ENCODE measurements at regions not wholly inside any gene's neighbourhood (a gene's known extent, or its start where the extent isn't known, plus 50 kb on each side); places are given as distances from the start of the nearest gene placed in this dataset.

DNA sequence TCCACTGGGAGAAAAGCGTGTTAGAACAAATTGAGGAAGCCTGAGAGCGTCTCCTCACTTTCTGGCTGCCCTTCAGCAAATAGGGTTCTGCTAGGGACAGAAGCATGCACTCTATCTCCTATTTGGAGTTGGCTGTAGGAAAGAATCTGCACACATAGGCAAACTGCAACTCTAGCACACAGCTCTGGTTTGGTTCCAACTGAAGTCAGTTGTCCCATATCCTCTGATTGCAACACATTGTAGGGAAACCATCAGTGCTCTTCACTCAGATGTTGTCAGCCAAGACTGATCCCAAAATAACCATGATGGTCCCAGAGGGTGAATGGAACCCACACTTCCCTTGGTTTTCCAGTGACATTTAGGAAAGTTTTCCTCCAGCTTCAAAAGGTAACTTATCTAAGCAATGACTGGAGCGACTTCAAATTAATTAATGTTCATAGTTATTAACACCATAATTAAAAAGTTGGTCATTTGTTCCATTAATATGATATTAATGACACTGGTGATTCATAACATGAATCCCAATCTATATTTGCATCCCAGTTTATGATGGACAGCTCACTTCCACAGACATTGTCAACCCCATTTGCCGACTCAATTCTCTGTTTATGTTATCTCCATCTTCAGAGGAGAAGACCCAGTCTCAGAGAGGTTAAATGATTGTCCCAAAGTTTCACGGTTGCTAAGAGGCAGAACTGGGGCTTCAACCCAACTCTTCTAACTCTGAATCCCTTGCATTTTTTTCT is 136.7 kb upstream of the ZNF462 start:
- no peak for DNase-seq

- no peak for DNase-seq
Measured at GRCh38 chr9:106727969-106728368, 135.0 kb upstream of the ZNF462 start.

DNA sequence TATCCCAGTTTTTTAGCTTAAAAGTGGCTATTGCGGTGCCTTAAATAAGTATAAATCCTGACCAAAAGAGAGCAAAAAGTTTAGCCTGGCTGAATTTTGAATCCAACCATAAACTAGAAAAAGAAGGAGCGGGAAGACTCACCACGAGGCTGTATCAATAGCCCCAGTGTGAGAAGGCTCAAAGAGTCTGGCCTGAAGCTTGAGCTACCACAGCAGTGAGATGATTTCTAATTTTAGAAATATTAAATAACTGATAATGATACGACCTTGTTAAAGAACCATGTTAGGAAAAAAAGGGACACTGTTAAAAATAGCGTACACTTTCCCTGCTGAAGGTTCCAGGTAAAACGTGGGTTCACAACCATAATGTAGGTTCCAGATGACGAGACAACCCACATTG is 134.1 kb upstream of the ZNF462 start:
- DNase-seq, result no peak

GRCh38 chr9:106731910-106732309 is 131.1 kb upstream of the ZNF462 start:
- DNase-seq, result no peak

DNA sequence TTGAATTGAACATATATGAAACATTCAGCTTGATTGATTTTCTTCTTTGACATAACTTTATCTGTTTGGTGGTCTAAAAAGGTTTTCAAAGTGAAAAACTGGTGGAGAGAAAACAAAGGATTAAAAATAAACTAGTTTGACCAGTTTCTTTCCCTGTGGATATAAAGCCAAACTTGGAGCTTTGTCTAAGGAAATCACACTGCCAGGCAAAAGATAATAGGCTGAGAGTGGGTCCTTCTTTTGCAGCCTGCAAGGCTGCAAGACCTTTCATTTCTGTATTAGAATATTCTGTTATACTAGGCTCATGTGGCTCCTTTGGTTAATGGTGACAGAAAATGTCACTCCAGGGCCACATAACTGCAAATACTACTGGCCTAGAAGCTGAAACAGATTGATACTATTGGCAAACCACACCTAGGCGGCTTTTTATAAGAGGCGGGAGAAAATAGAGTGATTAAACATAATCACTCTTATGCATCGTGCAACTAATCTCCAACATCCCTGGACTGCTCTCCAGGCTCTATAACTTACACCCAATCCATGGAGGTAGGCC is 129.1 kb upstream of the ZNF462 start:
- DNase-seq, result no peak

GRCh38 chr9:106737516-106737915 is 125.5 kb upstream of the ZNF462 start:
- no peak for DNase-seq

- no peak for DNase-seq
Measured at GRCh38 chr9:106738109-106738508, 124.9 kb upstream of the ZNF462 start.

DNA sequence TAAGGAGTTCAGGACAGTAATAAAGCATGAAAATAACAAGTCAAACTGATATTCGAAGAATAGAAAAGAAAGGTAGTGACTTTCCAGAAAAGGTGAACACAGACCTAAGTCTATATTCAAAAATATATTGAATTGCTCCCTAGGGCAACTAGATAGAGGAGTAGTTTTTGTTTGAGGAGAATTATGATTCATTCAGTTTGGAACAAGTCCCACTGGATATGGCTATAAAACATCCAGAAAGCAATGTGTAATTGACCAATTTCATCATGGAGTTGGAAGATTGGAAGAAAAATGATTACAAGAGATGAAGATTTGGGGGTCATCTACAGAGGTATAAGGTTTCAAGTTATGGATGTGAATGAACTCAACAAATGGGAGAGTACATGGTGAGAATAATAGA is 117.5 kb upstream of the ZNF462 start:
- no peak for DNase-seq

- no peak for DNase-seq
Measured at GRCh38 chr9:106745876-106746275, 117.1 kb upstream of the ZNF462 start.

GRCh38 chr9:106751681-106752080 is 111.3 kb upstream of the ZNF462 start:
- no peak for DNase-seq

GRCh38 chr9:106752581-106752980 is 110.4 kb upstream of the ZNF462 start:
- peak in 1 of 2 donors; percentile 3 for DNase-seq

DNA sequence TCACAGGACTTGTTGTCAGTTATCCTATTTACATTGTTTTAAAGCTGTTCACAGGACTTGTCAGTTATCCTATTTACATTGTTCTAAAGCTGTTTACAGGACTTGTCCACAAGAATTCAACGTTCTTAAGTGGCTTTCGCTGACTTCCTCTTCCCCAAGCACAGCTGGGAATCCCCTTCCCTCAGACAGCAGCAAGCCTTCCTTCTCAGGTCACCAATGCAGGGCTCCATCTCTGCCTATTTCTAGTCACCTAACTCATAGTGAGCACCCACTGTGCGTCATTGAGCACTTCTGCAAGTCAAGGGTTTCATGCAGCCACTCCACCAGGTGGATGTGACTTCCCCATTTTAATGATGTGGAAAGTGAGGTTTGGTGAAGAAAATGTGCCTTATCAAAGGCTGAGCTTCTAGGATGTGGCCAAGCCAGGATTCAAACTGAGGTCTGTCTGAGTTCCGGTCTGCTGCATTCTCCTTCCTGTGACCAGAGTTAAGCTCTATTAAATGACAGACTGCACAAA is 109.8 kb upstream of the ZNF462 start:
- peak; percentile 22 to 45 for DNase-seq

GRCh38 chr9:106755736-106756135 is 107.2 kb upstream of the ZNF462 start:
- DNase-seq, result no peak

DNA sequence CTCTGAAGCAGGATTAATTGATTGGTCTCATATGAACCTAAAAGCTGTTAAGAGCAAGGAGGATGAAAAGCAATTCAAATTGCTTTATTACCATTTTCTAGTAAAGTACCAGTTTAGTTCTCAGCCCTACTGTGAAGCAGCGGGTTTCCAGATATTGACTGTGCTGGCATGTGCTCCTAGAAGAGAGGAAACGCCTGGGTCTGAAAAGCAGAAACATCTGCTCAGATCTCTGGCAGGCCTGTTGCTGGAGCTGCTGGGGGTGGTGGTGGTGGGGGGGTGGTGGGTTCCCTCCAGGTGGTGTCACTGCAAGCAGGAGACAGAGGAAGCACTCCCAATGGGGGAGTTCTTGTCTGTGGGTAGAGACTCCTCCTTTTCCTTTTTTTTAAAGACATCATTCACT is 105.5 kb upstream of the ZNF462 start:
- DNase-seq, result no peak

- DNase-seq, result no peak
Measured at GRCh38 chr9:106758911-106759310, 104.1 kb upstream of the ZNF462 start.

DNA sequence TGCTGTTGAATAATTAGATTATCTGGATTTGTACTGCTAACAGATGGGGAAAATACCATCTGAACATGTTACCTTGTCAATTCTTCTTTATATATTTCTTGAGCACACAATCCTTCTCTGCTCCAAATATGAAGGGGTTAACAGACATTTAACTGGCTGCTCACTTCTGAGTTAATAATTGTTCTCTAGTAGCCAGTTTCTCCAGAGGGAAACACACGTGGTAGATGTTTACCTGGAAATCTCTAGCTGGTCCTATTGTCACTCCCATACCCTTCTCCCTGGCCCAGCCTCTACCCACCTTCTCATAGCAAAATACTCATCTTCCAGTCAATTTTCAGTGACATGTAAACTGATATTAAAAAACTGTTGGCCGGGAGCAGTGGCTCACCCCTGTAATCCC is 101.5 kb upstream of the ZNF462 start:
- no peak for DNase-seq

DNA sequence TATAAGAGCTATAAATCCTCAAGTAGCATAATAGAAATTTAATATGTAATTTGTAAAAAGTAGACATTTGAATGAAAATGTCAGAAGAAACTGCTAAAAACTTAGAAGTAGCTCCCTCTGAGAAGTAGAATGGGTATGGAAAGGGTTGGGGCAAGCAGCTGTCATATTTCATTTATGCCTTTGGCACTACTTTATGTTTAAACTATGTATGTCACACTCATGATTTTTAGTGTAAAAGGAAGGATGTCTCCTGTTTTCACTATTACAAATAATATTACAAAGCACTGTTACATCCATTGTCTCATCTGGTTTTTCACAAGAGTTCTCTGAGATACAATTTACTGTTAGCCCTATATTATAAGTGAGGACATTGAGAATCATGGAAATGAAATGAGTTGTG is 96.3 kb upstream of the ZNF462 start:
- DNase-seq, result no peak

DNA sequence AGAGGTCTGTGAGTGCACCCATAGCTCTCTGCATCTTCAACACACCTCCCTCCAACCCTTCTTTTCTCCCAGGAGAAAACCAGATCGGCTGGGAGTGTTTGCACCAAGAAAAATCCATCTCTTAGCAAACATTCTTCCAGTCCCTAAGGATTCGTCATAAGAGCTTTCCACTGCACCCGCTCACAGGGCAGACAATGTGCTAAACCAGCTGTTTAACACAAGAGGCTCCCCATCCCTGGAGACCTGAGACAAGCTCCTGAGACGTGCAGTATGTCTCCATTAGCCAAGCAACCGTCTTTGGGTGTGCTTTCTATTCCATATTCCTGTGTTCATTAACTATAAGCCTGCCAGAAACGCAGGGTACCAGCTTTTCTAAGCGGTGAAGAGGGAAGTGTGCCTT is 93.6 kb upstream of the ZNF462 start:
- no peak for DNase-seq

GRCh38 chr9:106771608-106772007 is 91.4 kb upstream of the ZNF462 start:
- DNase-seq, result no peak

DNA sequence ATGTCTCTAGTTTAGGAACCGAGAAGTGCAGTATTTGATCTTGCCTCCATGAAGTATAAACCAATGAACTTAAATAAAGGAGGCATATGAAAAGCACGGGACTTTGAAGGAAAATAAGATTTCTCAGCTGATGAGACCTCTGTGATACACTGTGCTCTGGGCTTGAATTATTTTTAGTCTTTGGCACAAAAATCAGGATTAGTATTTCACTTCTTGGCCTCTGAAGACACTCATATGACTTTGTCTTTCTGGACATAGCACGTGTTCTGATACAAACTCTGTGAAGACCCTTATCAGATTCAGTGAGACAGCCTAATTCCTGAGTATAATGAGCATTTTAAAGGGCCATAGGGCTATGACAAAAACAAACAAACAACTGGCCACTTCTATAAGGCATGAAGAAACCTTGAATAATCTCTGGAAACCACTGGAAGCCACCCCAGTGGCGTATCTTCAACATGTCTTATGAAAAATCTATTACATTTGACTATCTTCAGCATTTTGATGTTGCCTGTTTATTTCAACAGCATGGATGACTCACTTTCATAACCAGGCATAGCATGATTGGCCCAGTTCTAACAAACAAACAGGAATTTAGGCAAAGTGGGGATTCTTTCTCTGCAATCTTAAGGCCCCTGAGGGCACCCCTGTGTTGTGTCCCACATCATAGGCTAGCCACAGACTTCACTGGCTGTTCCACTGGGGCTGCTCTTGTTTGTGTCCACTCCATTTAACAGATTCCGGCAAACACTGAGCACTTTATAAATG is 90.3 kb upstream of the ZNF462 start:
- no peak for DNase-seq

DNA sequence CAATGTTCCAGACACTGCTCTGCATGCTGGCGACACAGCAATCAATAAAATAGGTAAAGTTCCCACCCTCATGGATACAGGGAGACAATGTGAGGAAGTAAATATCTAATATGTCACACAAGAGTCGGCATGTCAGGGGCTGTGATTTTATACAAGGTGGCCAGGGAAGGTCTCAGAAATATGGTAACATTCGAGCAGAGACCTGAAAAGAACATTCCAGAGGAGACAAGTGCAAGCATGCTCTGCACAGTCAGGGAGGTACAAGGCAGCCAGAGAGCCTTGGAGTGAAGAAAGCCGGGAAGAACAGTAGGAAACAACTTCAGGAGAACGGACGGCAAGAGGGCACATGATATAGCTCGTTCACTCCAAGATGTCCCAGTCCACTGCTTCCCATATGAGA is 89.2 kb upstream of the ZNF462 start:
- no peak for DNase-seq

- no peak for DNase-seq
Measured at GRCh38 chr9:106775960-106776359, 87.0 kb upstream of the ZNF462 start.

DNA sequence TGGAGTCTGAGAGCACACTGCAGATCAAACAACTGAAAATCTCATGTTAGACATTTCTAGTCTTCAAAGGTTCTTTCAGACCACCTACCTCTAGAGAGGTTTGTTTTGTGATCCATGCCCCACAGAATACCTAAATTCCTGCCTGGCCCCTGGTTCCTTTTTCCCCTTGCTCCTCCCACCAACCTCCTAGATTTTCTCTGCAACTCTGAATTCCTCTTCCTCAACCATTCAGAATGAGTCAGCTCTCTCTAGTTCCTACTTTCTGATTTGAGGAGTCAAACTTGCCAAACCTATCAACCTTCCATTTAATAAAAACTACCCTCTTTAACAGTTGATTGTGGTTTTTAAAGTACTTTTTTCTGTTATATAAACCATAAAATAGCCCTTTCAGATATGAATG is 83.2 kb upstream of the ZNF462 start:
- DNase-seq, result peak; percentile 30 to 48

DNA sequence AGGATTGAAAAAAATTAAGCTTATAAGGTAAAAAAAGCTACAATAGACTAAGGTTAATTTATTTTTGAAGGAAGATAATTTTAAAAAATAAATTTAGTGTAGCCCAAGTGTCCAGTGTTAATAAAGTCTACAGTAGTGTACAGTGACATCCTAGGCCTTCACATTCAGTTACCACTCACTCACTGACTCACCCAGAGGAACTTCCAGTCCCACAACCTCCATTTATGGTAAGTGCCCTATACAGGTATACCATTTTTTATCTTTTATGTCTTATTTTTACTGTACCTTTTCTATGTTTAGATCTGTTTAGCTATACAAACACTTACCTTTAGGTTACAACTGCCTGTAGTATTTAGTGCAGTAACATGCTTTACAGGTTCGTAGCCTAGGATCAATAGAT is 79.8 kb upstream of the ZNF462 start:
- DNase-seq, result no peak

Data from inflammatory macrophage treated with lipopolysaccharide for 1 hour (primary cell).